ENCODE measurements at regions not wholly inside any gene's neighbourhood (a gene's known extent, or its start where the extent isn't known, plus 50 kb on each side); places are given as distances from the start of the nearest gene placed in this dataset.

DNA sequence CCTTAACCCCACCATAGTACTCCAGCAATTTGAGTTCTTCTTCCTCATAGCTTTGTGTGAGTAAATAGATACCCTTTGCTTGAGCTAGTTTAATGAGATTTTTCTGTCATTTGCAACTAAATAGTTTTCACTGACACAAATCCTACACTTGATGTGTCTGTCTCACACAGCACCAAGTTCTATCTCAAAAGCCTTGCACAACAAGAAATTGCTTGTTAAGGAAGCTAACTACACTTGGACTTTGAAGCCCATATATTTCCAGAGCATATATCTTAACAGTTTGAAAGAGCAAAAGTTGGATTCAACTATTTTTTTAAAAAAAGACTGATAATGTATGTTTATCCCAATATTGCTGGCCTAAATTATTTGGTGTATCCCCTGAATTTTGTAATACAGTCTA, 459.2 kb downstream of the ACTL7B start:
- TF ChIP-seq TCF7L2 (IDR thresholded peaks at IDR 0.05; ENCODE audit: borderline replicate concordance, low read depth, low read length) (no peak), ZNF707 (tag by site-specific recombination; IDR thresholded peaks at IDR 0.05) (no peak), ZNF624 (tag by site-specific recombination; IDR thresholded peaks at IDR 0.05) (no peak), ZNF423 (tag by site-specific recombination; IDR thresholded peaks at IDR 0.05) (no peak), SP2 (tag by site-specific recombination; IDR thresholded peaks at IDR 0.05) (no peak), ZNF416 (tag by site-specific recombination; IDR thresholded peaks at IDR 0.05) (no peak), ZNF585B (tag by site-specific recombination; IDR thresholded peaks at IDR 0.05) (no peak), ZNF391 (tag by site-specific recombination; IDR thresholded peaks at IDR 0.05; ENCODE audit: borderline replicate concordance, low read depth) (no peak), ZBTB7A (tag by site-specific recombination; IDR thresholded peaks at IDR 0.05; ENCODE audit: low read depth) (no peak), ZNF558 (tag by site-specific recombination; IDR thresholded peaks at IDR 0.05) (no peak)
- TF ChIP-seq, protein P1, sequence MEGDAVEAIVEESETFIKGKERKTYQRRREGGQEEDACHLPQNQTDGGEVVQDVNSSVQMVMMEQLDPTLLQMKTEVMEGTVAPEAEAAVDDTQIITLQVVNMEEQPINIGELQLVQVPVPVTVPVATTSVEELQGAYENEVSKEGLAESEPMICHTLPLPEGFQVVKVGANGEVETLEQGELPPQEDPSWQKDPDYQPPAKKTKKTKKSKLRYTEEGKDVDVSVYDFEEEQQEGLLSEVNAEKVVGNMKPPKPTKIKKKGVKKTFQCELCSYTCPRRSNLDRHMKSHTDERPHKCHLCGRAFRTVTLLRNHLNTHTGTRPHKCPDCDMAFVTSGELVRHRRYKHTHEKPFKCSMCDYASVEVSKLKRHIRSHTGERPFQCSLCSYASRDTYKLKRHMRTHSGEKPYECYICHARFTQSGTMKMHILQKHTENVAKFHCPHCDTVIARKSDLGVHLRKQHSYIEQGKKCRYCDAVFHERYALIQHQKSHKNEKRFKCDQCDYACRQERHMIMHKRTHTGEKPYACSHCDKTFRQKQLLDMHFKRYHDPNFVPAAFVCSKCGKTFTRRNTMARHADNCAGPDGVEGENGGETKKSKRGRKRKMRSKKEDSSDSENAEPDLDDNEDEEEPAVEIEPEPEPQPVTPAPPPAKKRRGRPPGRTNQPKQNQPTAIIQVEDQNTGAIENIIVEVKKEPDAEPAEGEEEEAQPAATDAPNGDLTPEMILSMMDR (tag by site-specific recombination; IDR thresholded peaks at IDR 0.05) = no peak
- TF ChIP-seq, protein P2, sequence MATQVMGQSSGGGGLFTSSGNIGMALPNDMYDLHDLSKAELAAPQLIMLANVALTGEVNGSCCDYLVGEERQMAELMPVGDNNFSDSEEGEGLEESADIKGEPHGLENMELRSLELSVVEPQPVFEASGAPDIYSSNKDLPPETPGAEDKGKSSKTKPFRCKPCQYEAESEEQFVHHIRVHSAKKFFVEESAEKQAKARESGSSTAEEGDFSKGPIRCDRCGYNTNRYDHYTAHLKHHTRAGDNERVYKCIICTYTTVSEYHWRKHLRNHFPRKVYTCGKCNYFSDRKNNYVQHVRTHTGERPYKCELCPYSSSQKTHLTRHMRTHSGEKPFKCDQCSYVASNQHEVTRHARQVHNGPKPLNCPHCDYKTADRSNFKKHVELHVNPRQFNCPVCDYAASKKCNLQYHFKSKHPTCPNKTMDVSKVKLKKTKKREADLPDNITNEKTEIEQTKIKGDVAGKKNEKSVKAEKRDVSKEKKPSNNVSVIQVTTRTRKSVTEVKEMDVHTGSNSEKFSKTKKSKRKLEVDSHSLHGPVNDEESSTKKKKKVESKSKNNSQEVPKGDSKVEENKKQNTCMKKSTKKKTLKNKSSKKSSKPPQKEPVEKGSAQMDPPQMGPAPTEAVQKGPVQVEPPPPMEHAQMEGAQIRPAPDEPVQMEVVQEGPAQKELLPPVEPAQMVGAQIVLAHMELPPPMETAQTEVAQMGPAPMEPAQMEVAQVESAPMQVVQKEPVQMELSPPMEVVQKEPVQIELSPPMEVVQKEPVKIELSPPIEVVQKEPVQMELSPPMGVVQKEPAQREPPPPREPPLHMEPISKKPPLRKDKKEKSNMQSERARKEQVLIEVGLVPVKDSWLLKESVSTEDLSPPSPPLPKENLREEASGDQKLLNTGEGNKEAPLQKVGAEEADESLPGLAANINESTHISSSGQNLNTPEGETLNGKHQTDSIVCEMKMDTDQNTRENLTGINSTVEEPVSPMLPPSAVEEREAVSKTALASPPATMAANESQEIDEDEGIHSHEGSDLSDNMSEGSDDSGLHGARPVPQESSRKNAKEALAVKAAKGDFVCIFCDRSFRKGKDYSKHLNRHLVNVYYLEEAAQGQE (tag by site-specific recombination; IDR thresholded peaks at IDR 0.05) = no peak
- TF ChIP-seq, protein P3, sequence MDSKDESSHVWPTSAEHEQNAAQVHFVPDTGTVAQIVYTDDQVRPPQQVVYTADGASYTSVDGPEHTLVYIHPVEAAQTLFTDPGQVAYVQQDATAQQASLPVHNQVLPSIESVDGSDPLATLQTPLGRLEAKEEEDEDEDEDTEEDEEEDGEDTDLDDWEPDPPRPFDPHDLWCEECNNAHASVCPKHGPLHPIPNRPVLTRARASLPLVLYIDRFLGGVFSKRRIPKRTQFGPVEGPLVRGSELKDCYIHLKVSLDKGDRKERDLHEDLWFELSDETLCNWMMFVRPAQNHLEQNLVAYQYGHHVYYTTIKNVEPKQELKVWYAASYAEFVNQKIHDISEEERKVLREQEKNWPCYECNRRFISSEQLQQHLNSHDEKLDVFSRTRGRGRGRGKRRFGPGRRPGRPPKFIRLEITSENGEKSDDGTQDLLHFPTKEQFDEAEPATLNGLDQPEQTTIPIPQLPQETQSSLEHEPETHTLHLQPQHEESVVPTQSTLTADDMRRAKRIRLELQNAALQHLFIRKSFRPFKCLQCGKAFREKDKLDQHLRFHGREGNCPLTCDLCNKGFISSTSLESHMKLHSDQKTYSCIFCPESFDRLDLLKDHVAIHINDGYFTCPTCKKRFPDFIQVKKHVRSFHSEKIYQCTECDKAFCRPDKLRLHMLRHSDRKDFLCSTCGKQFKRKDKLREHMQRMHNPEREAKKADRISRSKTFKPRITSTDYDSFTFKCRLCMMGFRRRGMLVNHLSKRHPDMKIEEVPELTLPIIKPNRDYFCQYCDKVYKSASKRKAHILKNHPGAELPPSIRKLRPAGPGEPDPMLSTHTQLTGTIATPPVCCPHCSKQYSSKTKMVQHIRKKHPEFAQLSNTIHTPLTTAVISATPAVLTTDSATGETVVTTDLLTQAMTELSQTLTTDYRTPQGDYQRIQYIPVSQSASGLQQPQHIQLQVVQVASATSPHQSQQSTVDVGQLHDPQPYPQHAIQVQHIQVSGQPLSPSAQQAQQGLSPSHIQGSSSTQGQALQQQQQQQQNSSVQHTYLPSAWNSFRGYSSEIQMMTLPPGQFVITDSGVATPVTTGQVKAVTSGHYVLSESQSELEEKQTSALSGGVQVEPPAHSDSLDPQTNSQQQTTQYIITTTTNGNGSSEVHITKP (tag by site-specific recombination; IDR thresholded peaks at IDR 0.05) = no peak
- TF ChIP-seq, protein P4, sequence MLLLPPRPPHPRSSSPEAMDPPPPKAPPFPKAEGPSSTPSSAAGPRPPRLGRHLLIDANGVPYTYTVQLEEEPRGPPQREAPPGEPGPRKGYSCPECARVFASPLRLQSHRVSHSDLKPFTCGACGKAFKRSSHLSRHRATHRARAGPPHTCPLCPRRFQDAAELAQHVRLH (tag by site-specific recombination; IDR thresholded peaks at IDR 0.05) = no peak
